HCT116 (cell line): ENCODE measurements at regions not wholly inside any gene's neighbourhood (a gene's known extent, or its start where the extent isn't known, plus 50 kb on each side); places are given as distances from the start of the nearest gene placed in this dataset.

Source experiments
- ATAC-seq: fragments of 200-7000 bp; cut with Tn5 transposase; 2 replicates; pipeline ENCODE4 v1.9.1; 2020; ENCODE audit warnings: mild to moderate bottlenecking, moderate library complexity
- BruUV-seq: library from RNA; stranded (reverse); fragments of 400-500 nt; replicated peaks from 2 replicates; lab custom pipeline; 2021; lab: Mats Ljungman, UMichigan
- CTCF ChIA-PET: fragments of 300-600 bp; sonication (Branson Sonifier 250); formaldehyde crosslinking; loops from one replicate; lab custom pipeline; 2021; ENCODE audit warnings: antibody characterized with exemption; lab: Charles Lee
- POLR2A ChIA-PET: fragments of 300-600, 350-600 bp; sonication (Branson Sonifier 250); formaldehyde crosslinking; loops from one replicate; lab custom pipeline; 2021; ENCODE audit warnings: antibody characterized with exemption; lab: Charles Lee
- RAD21 ChIA-PET, 2 experiments: fragments of 300-600 bp; sonication (Branson Sonifier 250); formaldehyde crosslinking; loops; one replicate each; lab custom pipeline; 2023; ENCODE audit warnings: low total read pairs in 2 of 2; ENCODE audit not compliant: uncharacterized antibody in 2 of 2, unreplicated experiment in 2 of 2, low non-redundant PET in 1 of 2; lab: Charles Lee
- DNase-seq: peaks from one replicate; pipeline ENCODE4 v3.0.0-alpha.2; 2010; ENCODE audit warnings: low read depth, low spot score
- H2AFZ ChIP-seq: fragments of 200-600 bp; shearing (Covaris generic), sonication (generic); 2 replicates; pipeline ENCODE4 v1.6.1; 2017; ENCODE audit warnings: low read depth, mixed run types, mixed read lengths, antibody characterized with exemption, low read length; ENCODE audit not compliant: poor library complexity, severe bottlenecking
- H3K27ac ChIP-seq: 2 replicates; pipeline ENCODE4 v1.5.1; 2012; ENCODE audit warnings: low read depth, low read length
- H3K27me3 ChIP-seq: fragments of 200-600 bp; sonication (generic); 2 replicates; pipeline ENCODE4 v1.6.1; 2016; ENCODE audit warnings: mixed run types, low read length, mixed read lengths; ENCODE audit not compliant: insufficient read depth
- H3K36me3 ChIP-seq, 2 experiments: fragments of 200-500 bp in 1 of 2; fragments of 200-600 bp in 1 of 2; sonication (Bioruptor generic) in 1 of 2; sonication (generic) in 1 of 2; 2 replicates each; pipeline versions ENCODE4 v1.5.1 to v1.6.1; 2014 to 2016; ENCODE audit warnings: low read length in 2 of 2, inconsistent platforms in 1 of 2, mixed read lengths in 1 of 2, mixed run types in 1 of 2; ENCODE audit not compliant: insufficient read depth in 2 of 2, control insufficient read depth in 1 of 2
- H3K4me1 ChIP-seq, 2 experiments: fragments of 200-600 bp in 1 of 2; sonication (generic) in 1 of 2; 2 replicates each; pipeline versions ENCODE4 v1.5.1 to v1.6.1; 2012 to 2017; ENCODE audit warnings: low read length in 2 of 2, inconsistent platforms in 1 of 2, mild to moderate bottlenecking in 1 of 2, mixed read lengths in 1 of 2, mixed run types in 1 of 2, moderate library complexity in 1 of 2; ENCODE audit not compliant: insufficient read depth in 2 of 2, control insufficient read depth in 1 of 2
- H3K4me2 ChIP-seq: fragments of 200-600 bp; sonication (generic); 2 replicates; pipeline ENCODE4 v1.6.1; 2017; ENCODE audit warnings: mixed run types, low read length, mixed read lengths
- H3K4me3 ChIP-seq, 2 experiments: fragments of 200-600 bp in 1 of 2; sonication (generic) in 1 of 2; replicated peaks in 1 of 2; 2 replicates each; pipeline ENCODE4 v1.5.1; 2011 to 2016; ENCODE audit warnings: low read length in 2 of 2, control low read depth in 1 of 2, low read depth in 1 of 2, mild to moderate bottlenecking in 1 of 2, mixed read lengths in 1 of 2, mixed run types in 1 of 2
- H3K79me2 ChIP-seq: fragments of 200-600 bp; sonication (generic); 2 replicates; pipeline ENCODE4 v1.6.1; 2017; ENCODE audit warnings: mild to moderate bottlenecking, mixed run types, low read length, moderate library complexity, mixed read lengths; ENCODE audit not compliant: insufficient read depth
- H3K9ac ChIP-seq: fragments of 200-600 bp; sonication (generic); 2 replicates; pipeline ENCODE4 v1.6.1; 2016; ENCODE audit warnings: low read length, mixed read lengths
- H3K9me2 ChIP-seq: fragments of 200-600 bp; sonication (generic), shearing (Covaris generic); 2 replicates; pipeline ENCODE4 v1.6.1; 2017; ENCODE audit warnings: mixed run types, mild to moderate bottlenecking, moderate library complexity; ENCODE audit not compliant: insufficient read depth
- H3K9me3 ChIP-seq, 2 experiments: fragments of 200-500 bp in 1 of 2; fragments of 200-600 bp in 1 of 2; sonication (Bioruptor generic) in 1 of 2; sonication (generic) in 1 of 2; 2 replicates each; pipeline ENCODE4 v1.6.1; 2014 to 2017; ENCODE audit warnings: low read length in 2 of 2, mixed read lengths in 2 of 2, inconsistent platforms in 1 of 2, low read depth in 1 of 2, mild to moderate bottlenecking in 1 of 2, mixed run types in 1 of 2, moderate library complexity in 1 of 2; ENCODE audit not compliant: control insufficient read depth in 1 of 2, insufficient read depth in 1 of 2
- H4K20me1 ChIP-seq: fragments of 200-600 bp; sonication (generic), shearing (Covaris generic); 2 replicates; pipeline ENCODE4 v1.6.1; 2017; ENCODE audit warnings: mixed run types, mild to moderate bottlenecking, moderate library complexity; ENCODE audit not compliant: insufficient read depth
- ATF3 ChIP-seq: IDR thresholded peaks from 2 replicates; pipeline ENCODE4 v1.6.1; 2012
- CBX3 ChIP-seq: IDR thresholded peaks from 2 replicates; pipeline ENCODE4 v1.6.1; 2012; ENCODE audit warnings: low read depth
- MAX ChIP-seq: IDR thresholded peaks from 2 replicates; pipeline ENCODE4 v1.6.1; 2012
- POLR2AphosphoS5 ChIP-seq: IDR thresholded peaks from 2 replicates; pipeline ENCODE4 v1.6.1; 2011; ENCODE audit warnings: mild to moderate bottlenecking, low read depth, low read length, moderate library complexity
- REST ChIP-seq: IDR thresholded peaks from 2 replicates; pipeline ENCODE4 v1.6.1; 2012; ENCODE audit warnings: low read depth
- SP1 ChIP-seq: IDR thresholded peaks from 2 replicates; pipeline ENCODE4 v1.6.1; 2012; ENCODE audit warnings: low read depth
- SRF ChIP-seq: IDR thresholded peaks from 2 replicates; pipeline ENCODE4 v1.6.1; 2012; ENCODE audit warnings: low read depth
- ZFX ChIP-seq: fragments of 450-650 bp; IDR thresholded peaks from 2 replicates; pipeline ENCODE4 v1.6.1; 2017
- ZNF274 ChIP-seq: fragments of 200-500 bp; sonication (Bioruptor generic); IDR thresholded peaks from 2 replicates; pipeline ENCODE4 v1.6.1; 2014; ENCODE audit warnings: mild to moderate bottlenecking, low read depth, low read length, inconsistent platforms
- intact Hi-C: fragments of 100-400 bp; cut with micrococcal nuclease; formaldehyde crosslinking; loops from 2 replicates; pipeline ENCODE4 v1.10.0; 2022

GRCh38 chr5:57325678-57326397, 152.0 kb downstream of the GPBP1 start:
- no peak overlapping the region for H2AFZ ChIP-seq
- no peaks in the 10 kb centered on the region for H3K9me3 ChIP-seq
- no peaks in the 10 kb centered on the region for H3K9me2 ChIP-seq
- intact Hi-C loops: no loop called here
- H3K4me1 ChIP-seq: peaks cover 0 to 25% of the 10 kb centered on the region in 2 experiments; a peak in 2 of 4 replicates
- no TSS peak for BruUV-seq
- ATAC-seq (no peak), DNase-seq (no peak)
- no peak overlapping the region for H3K9ac ChIP-seq
- CTCF ChIA-PET: no interaction called here
- H3K79me2 ChIP-seq: no peaks in the 10 kb centered on the region
- H4K20me1 ChIP-seq: no peaks in the 10 kb centered on the region
- POLR2A ChIA-PET: no interaction called here
- no peak for TF ChIP-seq REST
- H3K4me3 ChIP-seq: no peak overlapping the region
- no peaks in the 10 kb centered on the region for H3K36me3 ChIP-seq
- no peak overlapping the region for H3K4me2 ChIP-seq
- H3K27me3 ChIP-seq: no peaks in the 10 kb centered on the region
- RAD21 ChIA-PET: no interaction called here
- H3K27ac ChIP-seq: no peak overlapping the region

GRCh38 chr5:57324861-57325260, 151.0 kb downstream of the GPBP1 start:
- POLR2A ChIA-PET: no interaction called here
- no peaks in the 10 kb centered on the region for H3K79me2 ChIP-seq
- RAD21 ChIA-PET: no interaction called here
- no peak overlapping the region for H3K4me2 ChIP-seq
- H2AFZ ChIP-seq: no peak overlapping the region
- H3K27me3 ChIP-seq: no peaks in the 10 kb centered on the region
- TF ChIP-seq SRF: no peak
- no peak for TF ChIP-seq ZNF274
- no peak for TF ChIP-seq POLR2AphosphoS5
- TF ChIP-seq ZFX: no peak
- no peak for TF ChIP-seq REST
- no peak for TF ChIP-seq CBX3
- TF ChIP-seq SP1: no peak
- no peak for TF ChIP-seq ATF3
- TF ChIP-seq MAX: no peak
- CTCF ChIA-PET: interaction anchor here (1.4 kb wide), 1 partner anchor 13 kb away, joined by 5 read pairs; no protein-coding TSS in a partner anchor
- no peaks in the 10 kb centered on the region for H3K9me3 ChIP-seq
- intact Hi-C loops: no loop called here
- no peak for DNase-seq
- H3K4me1 ChIP-seq: peaks cover 0 to 25% of the 10 kb centered on the region in 2 experiments; a peak in 2 of 4 replicates
- no peaks in the 10 kb centered on the region for H4K20me1 ChIP-seq
- H3K9ac ChIP-seq: no peak overlapping the region
- no TSS peak for BruUV-seq
- H3K27ac ChIP-seq: no peak overlapping the region
- H3K9me2 ChIP-seq: no peaks in the 10 kb centered on the region
- no peak overlapping the region for H3K4me3 ChIP-seq
- no peaks in the 10 kb centered on the region for H3K36me3 ChIP-seq
- no peak for ATAC-seq
